ENCODE measurements at regions not wholly inside any gene's neighbourhood (a gene's known extent, or its start where the extent isn't known, plus 50 kb on each side); places are given as distances from the start of the nearest gene placed in this dataset.

GRCh38 chr2:18243816-18244215 is 316.6 kb downstream of the RDH14 start:
- no peak for DNase-seq

- DNase-seq, result no peak
These were observed 317.7 kb downstream of the RDH14 start for GRCh38 chr2:18242716-18243115.

- no peak for DNase-seq
These were observed 322.2 kb downstream of the RDH14 start for GRCh38 chr2:18238209-18238608.

- no peak for DNase-seq
These were observed 323.2 kb downstream of the RDH14 start for GRCh38 chr2:18237298-18237697.

GRCh38 chr2:18232731-18233438 is 327.6 kb downstream of the RDH14 start:
- DNase-seq, result no peak

GRCh38 chr2:18230668-18231067 is 329.8 kb downstream of the RDH14 start:
- DNase-seq, result no peak

- no peak for DNase-seq
These were observed 340.8 kb downstream of the RDH14 start for GRCh38 chr2:18219676-18220075.

GRCh38 chr2:18218160-18218933 is 339.9 kb downstream of the KCNS3 start:
- no peak for DNase-seq

GRCh38 chr2:18214936-18215335 is 336.5 kb downstream of the KCNS3 start:
- no peak for DNase-seq

- no peak for DNase-seq
These were observed 335.5 kb downstream of the KCNS3 start for GRCh38 chr2:18213986-18214385.

- no peak for DNase-seq
These were observed 331.6 kb downstream of the KCNS3 start for GRCh38 chr2:18209934-18210639.

- no peak for DNase-seq
These were observed 330.5 kb downstream of the KCNS3 start for GRCh38 chr2:18208956-18209355.

- no peak for DNase-seq
These were observed 322.3 kb downstream of the KCNS3 start for GRCh38 chr2:18200771-18201170.

GRCh38 chr2:18198677-18199076 is 320.2 kb downstream of the KCNS3 start:
- no peak for DNase-seq

- no peak for DNase-seq
These were observed 315.7 kb downstream of the KCNS3 start for GRCh38 chr2:18194161-18194560.

GRCh38 chr2:18186816-18187613 is 308.5 kb downstream of the KCNS3 start:
- no peak for DNase-seq

GRCh38 chr2:18182861-18183260 is 304.4 kb downstream of the KCNS3 start:
- DNase-seq, result no peak

- no peak for DNase-seq
These were observed 302.4 kb downstream of the KCNS3 start for GRCh38 chr2:18180912-18181311.

- no peak for DNase-seq
These were observed 301.7 kb downstream of the KCNS3 start for GRCh38 chr2:18180031-18180610.

- peak; percentile 3 for DNase-seq
These were observed 300.4 kb downstream of the KCNS3 start for GRCh38 chr2:18178736-18179349.

GRCh38 chr2:18176679-18177215 is 298.3 kb downstream of the KCNS3 start:
- DNase-seq, result no peak

- DNase-seq, result no peak
These were observed 294.1 kb downstream of the KCNS3 start for GRCh38 chr2:18172607-18173006.
